ENCODE measurements at regions not wholly inside any gene's neighbourhood (a gene's known extent, or its start where the extent isn't known, plus 50 kb on each side); places are given as distances from the start of the nearest gene placed in this dataset.
"Not testable (repeated sequence)": the region's sequence is repeated elsewhere in the genome, so short reads cannot be mapped to it uniquely, and the experiment has no call there.

DNA sequence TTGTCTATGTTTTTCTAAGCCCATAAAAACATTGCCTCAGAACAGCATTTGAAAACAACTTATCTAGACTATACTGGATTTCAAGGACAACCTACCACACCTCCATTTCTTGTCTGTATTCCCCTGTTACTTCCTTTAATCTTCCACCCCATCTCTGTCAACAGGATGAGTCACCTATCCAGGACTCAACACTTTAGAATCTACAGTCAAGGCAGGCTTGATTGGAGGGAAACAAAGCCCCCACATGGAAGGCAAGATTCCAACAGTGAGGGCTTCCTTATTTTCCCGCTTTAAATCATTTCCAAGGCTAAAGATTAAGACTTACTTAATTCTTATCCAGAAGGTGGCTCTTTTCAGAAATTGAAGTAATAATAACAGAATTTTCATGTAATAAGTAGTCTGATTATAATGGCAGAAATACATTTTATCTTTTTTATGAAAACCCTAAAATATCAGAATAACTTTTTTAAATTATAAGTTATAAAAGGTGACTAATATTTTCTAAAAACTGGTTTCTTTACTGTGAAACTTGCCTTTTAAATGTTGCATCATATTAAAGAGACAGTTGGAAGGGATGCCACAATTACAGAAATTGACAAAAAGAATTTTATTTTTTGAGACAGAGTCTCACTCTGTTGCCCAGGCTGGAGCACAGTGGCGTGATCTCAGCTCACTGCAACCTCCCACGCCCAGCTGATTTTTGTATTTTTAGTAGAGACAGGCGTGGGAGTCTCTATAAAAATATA is 138.7 kb upstream of the CCDC150 start:
- DNase-seq, result no peak

DNA sequence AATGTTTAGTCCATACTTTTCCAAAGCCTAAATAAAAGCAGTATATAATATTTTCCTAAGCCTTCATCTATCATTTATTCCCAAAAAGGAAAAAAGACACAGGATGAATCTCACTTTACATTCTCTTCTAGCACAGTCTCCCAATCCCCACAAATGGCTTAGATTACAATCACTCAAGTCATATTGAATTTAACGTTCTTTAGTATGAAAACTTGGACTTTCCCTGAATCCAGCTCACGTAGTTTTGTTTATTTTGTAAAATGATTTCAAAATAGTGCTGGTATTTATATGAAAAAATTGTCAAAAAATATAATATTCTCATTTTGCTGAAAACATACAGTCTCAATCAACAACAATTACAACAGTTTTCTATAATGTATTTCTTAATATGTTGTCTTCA is 137.7 kb upstream of the CCDC150 start:
- DNase-seq, result no peak

DNA sequence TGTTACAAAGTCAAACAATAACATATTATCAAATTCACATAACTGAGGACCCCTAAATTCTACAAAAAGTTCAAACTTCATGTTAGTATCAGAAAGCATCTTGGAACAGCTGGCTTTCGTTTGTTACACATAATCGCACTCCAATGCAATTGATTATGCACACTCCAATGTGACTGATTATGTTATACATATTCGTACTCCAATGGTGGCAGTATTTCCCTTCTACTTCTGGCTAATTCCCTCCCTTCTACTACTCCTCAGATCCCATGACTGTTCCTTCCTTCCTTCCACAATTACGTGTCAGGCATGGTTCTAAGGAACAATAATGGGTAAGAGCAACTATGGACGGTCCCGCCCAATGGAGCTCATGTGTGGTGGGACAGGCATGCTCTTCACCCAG is 137.1 kb upstream of the CCDC150 start:
- DNase-seq, result no peak

DNA sequence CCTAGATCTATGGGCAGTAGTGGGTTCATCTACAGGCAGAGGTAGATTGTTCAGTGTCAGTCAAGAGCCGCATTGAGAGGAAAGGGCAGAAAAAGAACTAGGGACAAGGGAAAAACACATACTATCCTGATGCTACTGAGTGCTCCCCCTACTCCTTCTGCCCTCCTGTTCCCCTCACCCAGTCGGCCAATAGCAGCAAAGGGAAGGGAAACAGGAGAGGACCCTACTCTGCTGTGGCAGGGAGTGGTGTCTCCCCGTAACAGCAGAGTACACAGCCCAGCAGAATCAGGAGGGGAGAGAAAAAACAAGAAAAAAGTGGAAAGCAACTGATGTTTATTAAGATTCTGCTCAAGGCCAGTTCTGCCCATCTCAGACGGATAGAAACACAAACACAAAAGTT is 136.1 kb upstream of the CCDC150 start:
- no peak for DNase-seq

DNA sequence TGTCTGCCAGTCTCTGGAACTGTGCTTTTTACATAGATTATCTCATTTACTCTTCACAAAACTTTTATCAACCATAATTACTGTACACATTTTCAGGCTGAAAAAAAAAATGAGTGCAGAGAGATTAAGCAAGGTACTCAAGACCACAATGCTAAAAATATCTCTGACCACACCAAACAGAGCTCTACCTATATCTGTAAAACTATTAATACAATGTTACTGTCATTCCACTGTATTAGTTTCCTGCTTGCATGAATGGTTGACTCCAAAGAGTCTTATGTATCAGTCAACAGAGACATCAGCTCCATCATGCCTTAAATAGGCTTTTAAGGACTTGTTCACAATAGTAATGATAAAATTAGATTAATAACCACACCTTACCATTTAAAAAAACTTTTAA is 134.7 kb upstream of the CCDC150 start:
- no peak for DNase-seq

DNA sequence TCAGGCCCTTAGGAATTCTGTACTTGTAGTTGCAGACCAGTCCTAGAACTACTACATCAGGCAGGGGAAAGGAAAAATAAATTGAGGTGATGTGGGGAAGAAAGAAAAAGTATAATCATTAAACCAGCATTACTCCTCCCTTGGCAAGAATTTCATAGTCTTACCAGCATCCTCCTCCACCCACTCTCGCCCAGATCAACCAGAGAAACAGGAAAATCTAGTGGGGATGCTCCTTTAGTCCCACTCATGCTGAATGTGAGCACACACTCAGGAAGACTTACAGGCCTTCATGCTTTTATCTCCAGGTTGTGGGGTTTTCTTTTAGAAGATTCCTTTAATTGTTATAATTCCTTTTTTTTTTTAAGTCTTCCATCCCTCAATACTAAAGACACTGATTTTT is 129.3 kb upstream of the CCDC150 start:
- no peak for DNase-seq

DNA sequence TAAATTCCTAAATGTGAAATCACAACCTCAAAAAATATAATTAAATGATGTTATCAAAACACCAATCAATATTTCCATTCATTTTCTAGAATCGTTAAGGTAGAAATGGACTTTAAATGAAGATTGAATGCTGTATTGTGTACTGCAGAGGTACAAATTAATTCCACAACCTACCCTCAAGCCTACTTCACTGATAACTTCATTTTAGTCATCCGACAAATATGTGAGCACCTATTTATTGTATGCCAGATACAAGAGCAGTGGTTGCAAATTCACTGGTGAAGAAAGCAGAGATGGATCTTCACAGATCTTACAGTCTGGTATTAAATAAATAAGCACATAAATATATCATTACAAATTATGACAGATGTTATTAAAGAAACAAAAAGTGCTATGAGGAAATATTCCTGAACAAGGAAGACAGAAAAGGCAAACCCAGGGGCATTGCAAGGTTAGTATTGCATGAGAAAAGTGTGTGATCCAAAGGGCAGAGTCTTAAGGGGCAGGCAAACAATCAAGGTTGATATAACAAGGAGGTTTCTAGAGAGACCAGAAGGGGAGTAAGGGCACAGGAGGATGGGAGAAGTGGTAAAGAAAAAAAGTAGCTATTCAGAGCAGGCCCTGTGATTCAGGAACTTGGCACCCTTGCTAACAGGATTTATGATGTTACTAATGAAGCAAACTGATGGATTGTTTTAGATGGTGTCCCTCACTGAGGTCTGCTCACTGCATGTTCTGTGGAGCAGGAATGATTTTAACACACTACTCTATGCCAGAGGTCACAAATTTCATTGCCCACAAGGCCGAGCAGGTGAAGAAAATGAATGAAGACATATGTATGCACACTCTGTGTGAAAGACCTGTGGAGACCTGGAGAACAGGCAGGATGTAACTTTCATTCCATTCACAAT is 128.0 kb upstream of the CCDC150 start:
- DNase-seq, result no peak

DNA sequence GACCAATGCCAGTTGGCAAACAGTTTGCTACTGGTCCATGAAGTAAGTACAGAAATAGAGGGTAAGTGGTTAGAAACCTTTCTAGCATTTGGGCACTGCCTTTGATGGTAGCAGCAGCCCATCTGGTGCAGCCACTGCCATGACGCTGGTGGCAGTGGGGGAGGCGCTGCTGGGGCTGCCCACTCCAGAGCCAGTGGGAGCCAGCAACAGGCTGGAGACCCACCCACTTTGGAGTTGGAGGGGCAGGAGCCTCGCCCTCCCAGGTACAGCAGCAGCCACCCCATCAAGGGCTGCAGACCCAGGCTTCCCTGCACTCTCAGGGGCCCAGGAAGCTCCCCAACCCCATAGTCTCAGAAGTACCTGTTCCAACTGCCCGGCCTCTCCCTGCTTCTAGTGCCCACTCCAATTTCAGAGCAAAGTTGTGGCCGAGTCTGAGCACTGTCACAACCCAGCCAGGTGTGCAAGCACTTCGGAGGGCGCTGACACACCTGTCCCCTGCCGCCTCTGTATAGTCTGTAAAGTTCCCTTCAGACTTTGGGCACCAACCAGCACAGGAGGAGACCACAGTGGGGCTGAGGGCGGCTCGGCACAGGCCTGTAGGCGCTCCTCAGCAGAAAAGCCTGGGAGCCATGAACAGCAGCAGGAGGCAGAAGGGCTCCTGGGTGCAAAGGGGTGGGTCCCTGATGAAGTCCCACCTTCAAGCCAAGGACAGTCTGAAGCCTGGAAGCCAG is 125.6 kb upstream of the CCDC150 start:
- no peak for DNase-seq

DNA sequence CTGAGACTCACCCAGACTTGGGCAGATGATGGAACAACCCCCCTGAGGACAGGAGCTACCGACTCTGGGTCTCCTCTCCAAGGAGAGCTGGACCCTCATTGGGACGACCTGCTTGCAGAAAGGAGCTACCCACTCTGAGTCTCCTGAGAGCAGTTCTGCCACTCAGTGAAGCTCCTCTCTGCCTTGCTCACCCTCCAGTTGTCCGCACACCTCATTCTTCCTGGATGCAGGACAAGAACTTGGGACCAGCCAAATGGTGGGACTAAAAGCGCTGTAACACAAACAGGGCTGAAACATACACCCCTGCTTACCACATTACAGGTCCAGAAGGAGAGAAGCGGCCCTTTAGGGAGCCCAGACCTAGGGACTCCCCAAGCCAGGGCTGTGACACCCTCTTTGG is 124.9 kb upstream of the CCDC150 start:
- no peak for DNase-seq

DNA sequence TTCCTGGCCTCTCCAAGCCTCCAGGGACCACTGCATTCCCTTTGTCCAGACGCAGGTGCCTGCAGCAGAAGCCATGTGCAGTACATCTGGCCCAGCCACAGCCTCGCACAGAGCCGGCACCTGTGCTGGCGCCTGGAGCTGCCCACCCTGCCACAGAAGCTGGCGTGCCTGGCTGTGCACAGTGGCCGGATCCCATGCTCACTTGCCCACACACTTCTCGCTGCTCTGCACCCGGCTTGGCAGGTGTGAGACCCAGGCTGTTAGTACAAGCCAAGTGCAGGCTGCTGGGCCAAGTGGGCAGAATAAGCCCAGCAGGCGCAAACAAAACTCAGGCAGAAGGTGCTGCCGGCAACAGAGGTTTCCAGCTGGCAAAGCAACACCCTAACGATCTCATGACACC is 124.5 kb upstream of the CCDC150 start:
- no peak for DNase-seq

DNA sequence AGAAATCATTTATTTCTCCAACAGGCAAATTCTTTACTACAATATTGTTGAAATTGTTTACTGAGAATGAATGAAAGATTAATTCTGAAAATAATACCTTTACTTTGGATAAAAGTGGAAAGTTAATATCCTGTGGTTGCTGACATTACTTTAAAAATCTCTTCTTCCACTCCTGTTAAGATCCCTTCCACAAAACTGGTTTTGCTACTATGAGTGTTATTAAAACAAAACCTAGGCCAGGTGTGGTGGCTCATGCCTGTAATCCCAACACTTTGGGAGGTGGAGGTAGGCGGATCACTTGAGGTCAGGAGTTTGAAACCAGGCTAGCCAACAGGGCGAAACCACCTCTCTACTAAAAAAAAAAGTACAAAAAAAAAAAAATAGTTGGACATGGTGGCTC is 123.9 kb upstream of the CCDC150 start:
- no peak for DNase-seq

DNA sequence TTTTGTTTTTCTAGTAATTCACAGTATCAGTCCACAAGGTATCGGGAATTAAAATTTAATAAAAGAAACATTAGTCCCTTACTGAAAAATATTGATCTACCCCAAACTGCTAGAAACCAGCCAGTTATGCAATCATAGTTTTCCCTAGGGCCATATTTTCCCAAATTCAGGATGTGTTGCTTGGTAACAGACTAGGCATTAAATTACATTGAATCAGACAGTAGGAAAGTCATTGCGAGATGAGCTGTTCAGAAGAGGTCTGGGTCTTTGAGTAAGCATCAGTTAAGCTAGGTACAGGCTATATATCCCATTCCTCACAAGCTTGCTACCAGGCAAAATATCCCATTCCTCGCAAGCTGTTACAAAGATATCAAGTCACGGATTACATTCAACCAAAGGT is 123.0 kb upstream of the CCDC150 start:
- no peak for DNase-seq

DNA sequence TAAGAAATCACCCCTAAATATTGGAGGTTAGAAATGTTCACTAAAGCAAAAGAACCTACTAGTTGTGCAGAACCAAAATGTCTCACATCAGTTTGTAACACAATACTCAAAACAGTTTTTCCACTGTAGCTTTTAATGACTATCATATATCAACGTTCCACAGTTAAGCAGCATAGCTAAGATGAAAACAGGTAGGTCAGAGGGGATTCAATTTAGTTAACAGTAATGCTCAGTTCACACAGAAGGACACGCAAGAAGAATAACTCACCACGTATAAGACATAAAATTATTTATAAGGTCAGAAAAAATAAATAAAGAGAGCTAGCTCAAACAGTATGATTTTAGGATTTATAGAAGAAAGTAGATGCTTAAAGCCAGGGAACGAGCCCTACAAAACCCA is 118.9 kb upstream of the CCDC150 start:
- no peak for DNase-seq

DNA sequence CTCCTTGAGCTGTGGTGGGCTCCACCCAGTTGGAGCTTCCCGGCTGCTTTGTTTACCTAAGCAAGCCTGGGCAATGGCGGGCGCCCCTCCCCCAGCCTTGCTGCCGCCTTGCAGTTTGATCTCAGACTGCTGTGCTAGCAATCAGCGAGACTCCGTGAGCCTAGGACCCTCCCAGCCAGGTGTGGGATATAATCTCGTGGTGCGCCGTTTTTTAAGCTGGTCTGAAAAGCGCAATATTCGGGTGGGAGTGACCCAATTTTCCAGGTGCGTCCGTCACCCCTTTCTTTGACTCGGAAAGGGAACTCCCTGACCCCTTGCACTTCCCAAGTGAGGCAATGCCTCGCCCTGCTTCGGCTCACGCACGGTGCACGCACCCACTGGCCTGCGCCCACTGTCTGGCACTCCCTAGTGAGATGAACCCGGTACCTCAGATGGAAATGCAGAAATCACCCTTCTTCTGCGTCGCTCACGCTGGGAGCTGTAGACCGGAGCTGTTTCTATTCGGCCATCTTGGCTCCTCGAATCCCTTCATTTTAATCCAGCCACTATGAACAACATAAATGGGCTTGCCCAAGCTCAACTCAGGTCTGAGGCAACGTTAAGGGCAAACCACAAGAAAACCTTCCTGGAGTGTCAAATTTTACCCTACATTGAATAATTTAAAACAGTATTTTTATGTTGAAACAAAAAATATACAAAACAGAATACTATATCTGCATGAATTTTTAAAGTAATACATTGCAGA is 112.4 kb upstream of the CCDC150 start:
- DNase-seq, result not testable (repeated sequence)

DNA sequence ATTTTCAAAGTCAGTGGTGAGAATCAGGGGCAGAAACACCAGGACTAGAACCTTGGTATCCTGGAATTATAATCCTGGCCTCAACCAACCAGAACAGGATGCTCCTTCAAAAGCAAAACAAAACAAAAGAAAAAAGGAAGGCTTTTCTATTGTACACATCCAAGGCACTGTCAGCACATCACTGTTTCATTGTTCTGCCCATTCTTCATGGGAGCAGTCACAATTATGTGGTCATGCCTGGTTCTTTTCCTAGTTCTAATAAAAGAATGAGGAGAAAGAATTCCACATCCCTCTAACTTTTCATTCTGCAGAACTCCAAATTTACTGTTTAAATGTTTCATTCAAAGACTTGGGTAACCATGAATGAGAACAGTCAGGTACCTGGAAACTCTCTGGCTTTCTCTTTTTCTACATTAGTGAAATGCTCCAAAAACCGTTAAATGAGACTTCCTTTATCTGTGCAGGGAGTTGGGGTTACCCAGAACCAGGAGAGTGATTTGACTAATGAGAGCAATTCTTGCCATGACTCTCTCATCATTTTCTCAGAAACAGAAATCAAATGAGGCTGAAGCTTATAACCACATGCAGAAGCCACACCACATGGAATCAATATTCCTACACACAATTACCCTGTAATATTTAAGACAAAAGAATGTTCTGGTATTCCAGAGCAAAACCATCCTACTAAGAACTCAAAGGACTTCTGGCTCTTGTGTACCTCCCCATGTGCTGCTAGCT is 110.9 kb upstream of the CCDC150 start:
- no peak for DNase-seq

DNA sequence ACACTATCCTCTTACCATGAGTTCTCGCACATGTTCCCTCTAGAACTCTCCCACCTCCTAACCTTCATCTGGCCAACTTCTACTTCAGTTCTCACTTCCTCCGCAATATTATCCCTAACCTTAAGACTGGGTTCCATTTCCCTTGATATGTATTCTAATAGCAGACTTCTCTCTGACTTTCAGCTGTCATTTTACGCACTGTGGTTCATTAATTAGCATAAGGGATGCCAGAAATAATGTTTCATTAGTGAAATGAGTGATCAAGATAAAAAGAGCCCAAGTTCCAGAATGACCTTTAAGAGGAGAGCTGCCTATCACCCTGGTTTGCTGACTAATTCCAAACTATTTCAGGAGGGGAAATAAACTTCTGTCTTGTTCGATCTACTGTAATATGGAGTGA is 108.6 kb upstream of the CCDC150 start:
- no peak for DNase-seq

DNA sequence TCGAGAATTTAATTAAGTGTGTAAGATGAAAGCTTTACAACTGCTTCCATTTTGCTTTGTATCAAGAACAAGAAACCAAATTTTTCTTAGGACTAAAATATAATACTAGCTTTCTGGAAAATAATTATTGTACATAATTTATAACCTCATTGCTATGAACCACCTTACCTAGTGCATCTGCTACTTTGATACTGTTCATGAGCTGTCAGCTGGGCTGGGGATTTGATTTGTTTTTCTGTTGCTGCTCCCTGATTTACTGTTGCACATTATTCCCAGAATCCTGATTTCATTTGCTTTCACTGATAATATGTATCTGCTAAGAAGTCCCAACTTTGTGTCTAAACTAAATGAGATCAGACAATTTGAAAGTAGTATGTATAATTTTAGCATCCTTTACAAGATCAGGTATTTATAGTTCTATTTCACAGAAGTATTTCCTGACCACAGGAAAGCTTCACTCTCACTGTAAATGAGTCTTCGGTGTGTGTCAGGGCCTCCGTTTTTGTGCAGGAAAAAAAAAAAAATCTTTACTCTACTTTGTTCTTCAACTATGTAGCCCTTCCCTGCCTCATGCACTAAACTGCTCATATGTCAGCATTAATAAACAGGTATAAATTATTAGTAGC is 105.6 kb upstream of the CCDC150 start:
- DNase-seq, result no peak

DNA sequence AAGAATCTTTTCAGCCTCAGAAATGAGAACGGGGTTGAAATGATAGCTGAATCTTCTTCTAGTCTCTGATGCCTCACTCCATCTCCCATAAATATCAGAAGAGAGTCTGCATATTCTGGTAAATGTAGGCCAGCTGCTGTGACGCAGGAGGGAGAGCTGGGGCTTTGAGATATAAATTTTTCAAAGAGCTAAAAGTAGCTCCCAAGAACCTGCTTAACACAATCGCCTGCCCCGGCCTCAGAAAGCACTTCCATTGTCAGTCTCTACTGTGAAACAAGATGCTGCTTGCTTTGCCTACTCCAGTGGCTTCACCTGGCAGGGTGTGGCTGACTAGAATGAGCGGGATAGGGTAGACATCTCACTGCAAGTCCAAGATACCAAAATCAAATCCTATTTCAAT is 105.0 kb upstream of the CCDC150 start:
- no peak for DNase-seq

DNA sequence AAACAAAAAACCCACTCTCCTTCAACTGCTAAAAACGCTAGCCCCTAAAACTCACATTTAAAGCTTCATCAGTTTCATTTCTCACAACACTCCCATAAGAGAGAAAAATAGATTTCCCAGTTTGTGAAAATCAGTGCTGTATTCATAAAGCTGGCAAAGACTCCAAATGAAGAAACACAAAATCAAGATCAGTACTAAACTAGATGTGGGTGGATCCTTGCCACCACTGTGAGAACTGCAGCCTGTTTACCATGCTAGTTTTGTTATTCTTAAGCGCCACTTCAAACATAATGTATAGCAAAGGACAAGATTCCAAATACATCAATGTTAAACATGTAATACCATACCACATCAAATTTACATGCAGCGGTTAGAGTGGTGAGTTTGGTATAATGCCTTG is 104.5 kb upstream of the CCDC150 start:
- no peak for DNase-seq

DNA sequence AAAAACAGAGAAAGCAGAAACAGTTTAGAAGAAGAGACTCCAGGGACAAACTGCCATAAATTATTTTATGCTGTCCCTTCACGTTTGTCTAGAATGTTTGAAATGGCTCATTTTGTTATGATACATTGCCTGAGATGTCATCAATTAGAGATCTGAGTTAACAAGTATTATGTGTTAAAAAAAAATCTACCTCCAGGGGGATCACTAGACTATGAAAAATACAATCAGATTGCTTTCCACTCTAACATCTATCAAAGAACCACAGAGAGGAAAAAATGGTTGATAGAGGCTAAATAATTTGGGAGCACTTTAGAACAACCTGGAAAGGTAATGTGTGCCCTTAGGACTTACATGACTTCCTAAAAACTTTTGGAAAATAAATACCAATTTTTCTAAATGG is 103.8 kb upstream of the CCDC150 start:
- no peak for DNase-seq

DNA sequence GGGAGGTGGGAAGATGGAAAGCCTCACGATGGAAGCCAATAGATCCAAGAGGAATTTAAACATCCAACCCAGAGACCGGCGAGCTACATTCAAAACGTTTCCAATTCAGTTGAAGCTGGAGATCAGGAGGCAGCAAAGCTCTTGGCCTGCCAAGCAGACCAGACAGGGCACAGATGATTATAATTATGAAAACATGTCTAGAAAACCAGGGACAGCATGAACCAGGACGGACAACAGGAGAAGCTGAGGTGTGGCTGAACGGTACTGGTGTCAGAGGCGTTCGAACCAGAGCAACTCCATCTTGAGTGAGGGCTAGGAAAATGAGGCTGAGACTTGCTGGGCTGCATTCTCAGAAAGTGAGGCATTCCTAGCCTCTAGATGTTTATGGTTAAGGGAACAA is 102.2 kb upstream of the CCDC150 start:
- DNase-seq, result no peak

DNA sequence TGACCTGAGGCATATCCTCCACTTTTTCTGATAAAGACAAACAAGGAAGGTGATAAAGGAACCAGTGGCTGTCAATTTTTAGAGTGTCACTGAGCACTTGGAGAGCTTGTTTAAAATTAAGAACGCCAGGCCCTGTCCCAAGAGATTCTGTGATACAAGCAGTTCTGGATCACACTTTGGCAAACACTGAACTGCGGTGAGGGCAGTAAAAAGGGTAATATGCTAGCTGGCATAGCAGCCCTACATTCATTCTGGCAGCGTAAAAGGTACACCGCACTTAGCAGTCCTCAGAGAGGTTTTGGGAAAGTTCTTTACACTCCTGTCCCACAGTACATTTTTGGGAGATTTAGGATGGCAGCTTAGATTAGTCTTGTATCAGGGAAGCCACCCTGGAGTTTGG is 101.3 kb upstream of the CCDC150 start:
- DNase-seq, result no peak

All from stimulated activated CD4-positive, alpha-beta T cell treated with anti-CD3 and anti-CD28 coated beads, Interleukin-2, amount 100 ng/mL, for 48 hours (primary cell).